ENCODE measurements at regions not wholly inside any gene's neighbourhood (a gene's known extent, or its start where the extent isn't known, plus 50 kb on each side); places are given as distances from the start of the nearest gene placed in this dataset.

DNA sequence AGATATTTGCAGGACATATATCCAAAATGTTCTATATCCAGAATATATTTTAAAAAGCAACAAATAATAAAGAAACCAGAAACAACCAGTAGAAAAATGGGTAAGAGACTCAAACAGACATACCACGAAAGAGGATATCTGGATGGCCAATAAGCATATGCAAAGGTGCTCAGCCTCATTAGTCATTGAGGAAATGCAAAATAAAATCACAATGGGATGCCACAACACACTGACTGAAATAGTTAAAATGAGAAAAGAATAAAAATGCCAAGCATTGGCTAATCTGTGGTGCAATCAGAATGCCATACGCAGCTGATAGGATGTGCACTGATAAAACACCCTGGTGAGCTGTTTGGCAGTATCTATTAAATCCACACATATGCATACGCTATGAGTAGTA lies 265.8 kb upstream of the ANKH start:
- TF ChIP-seq CTCF (conservative IDR thresholded peaks at IDR 0.05; ENCODE audit: low read length) = no peak
- DNase-seq (ENCODE audit: low read depth) = no peak
- no peak overlapping the region for H3K4me3 ChIP-seq (ENCODE audit: low read length)

- no peak overlapping the region for H3K4me3 ChIP-seq (ENCODE audit: low read length)
- TF ChIP-seq CTCF (conservative IDR thresholded peaks at IDR 0.05; ENCODE audit: low read length) = no peak
- no peak for DNase-seq (ENCODE audit: low read depth)
These were observed 264.1 kb upstream of the ANKH start for GRCh38 chr5:15135661-15136060.

GRCh38 chr5:15133456-15133965 lies 261.9 kb upstream of the ANKH start:
- no peak overlapping the region for H3K4me3 ChIP-seq (ENCODE audit: low read length)
- no peak for TF ChIP-seq CTCF (conservative IDR thresholded peaks at IDR 0.05; ENCODE audit: low read length)
- DNase-seq (ENCODE audit: low read depth) = no peak

DNA sequence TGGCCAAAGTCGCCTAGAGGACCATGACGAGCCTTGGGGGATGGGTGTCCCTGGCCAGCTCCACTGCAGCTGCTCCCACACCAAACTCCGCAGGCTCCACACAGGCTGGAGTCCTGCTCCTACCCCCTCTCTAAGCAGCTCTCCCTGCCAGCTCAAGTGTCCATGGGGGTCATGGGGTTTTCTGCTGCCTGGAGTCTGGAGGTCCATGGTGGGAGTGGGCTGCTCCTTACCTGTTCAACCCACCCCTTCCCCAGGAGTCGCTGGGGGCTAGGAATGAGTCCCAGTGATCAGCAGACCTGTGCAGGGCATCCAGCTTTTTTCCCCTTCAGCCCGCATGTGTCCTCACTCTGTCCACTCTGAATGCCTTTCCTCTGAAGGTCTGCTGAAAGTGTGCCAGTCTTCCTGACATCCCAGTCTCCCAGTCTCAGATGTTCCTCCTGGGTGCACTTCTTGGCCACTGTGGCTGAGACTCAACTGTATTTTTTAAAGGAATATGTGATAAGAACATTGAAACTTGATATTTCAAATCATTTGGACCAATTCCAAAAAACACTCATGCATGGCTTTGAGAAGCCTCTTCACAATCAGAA lies 261.3 kb upstream of the ANKH start:
- no peak for DNase-seq (ENCODE audit: low read depth)
- no peak for TF ChIP-seq CTCF (conservative IDR thresholded peaks at IDR 0.05; ENCODE audit: low read length)
- H3K4me3 ChIP-seq (ENCODE audit: low read length) = no peak overlapping the region

GRCh38 chr5:15131909-15132308 lies 260.3 kb upstream of the ANKH start:
- H3K4me3 ChIP-seq (ENCODE audit: low read length) = no peak overlapping the region
- TF ChIP-seq CTCF (conservative IDR thresholded peaks at IDR 0.05; ENCODE audit: low read length) = no peak
- DNase-seq (ENCODE audit: low read depth) = no peak

- no peak for DNase-seq (ENCODE audit: low read depth)
- no peak overlapping the region for H3K4me3 ChIP-seq (ENCODE audit: low read length)
- no peak for TF ChIP-seq CTCF (conservative IDR thresholded peaks at IDR 0.05; ENCODE audit: low read length)
These were observed 253.4 kb upstream of the ANKH start for GRCh38 chr5:15124871-15125568.

DNA sequence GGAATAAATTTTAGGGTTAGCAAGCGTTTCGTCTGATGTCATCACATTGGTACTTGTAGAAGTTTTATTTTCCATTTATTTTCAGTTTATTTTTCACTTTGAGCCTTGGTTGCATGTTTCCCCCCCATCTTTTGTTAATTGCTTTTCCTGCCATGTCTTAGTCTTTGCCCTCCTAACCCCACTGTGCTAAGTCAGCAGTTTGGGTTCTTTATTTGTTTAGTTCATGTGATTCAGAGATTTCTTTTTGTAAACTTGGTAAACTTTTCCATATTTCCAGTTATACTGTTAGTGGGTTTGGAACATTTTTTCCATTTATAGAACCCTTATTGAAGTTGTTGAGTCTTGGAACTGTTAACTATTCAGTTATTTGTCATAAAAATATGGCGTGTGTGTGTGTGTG lies 252.9 kb upstream of the ANKH start:
- DNase-seq (ENCODE audit: low read depth) = no peak
- no peak overlapping the region for H3K4me3 ChIP-seq (ENCODE audit: low read length)
- no peak for TF ChIP-seq CTCF (conservative IDR thresholded peaks at IDR 0.05; ENCODE audit: low read length)

Measured in AG10803 (cell line).